H1 (cell line): ENCODE measurements at regions not wholly inside any gene's neighbourhood (a gene's known extent, or its start where the extent isn't known, plus 50 kb on each side); places are given as distances from the start of the nearest gene placed in this dataset.

Experiments
- CTCF ChIA-PET: fragments of 300-600 bp; sonication (Branson Sonifier 250); formaldehyde crosslinking; loops from one replicate; lab custom pipeline; 2021; ENCODE audit not compliant: partially characterized antibody; lab: Charles Lee
- POLR2A ChIA-PET: fragments of 300-600 bp; sonication (Branson Sonifier 250); formaldehyde crosslinking; loops from one replicate; lab custom pipeline; 2021; ENCODE audit warnings: inconsistent platforms; ENCODE audit not compliant: partially characterized antibody; lab: Charles Lee
- DNase-seq, 2 experiments: peaks; one replicate each; pipeline versions ENCODE4 v3.0.0 to v3.0.0-alpha.2; 2010 to 2022; ENCODE audit warnings: low spot score in 2 of 2, low read depth in 1 of 2, mixed read lengths in 1 of 2
- FAIRE-seq: peaks from 2 replicates; lab custom pipeline; 2011; peaks lifted over from hg19 to GRCh38; lab: Jason Lieb, UNC
- H2AFZ ChIP-seq: 2 replicates; pipeline ENCODE4 v1.8.1; 2012; ENCODE audit warnings: low read length, inconsistent platforms
- H2AK5ac ChIP-seq: 2 replicates; pipeline ENCODE4 v1.6.1; 2013; ENCODE audit warnings: low read depth, low read length
- H2BK120ac ChIP-seq: replicated peaks from 2 replicates; pipeline ENCODE3; 2013; ENCODE audit warnings: low read depth, low read length, inconsistent platforms
- H2BK12ac ChIP-seq: 2 replicates; pipeline ENCODE4 v1.6.1; 2013; ENCODE audit warnings: low read depth, low read length
- H2BK15ac ChIP-seq: 2 replicates; pipeline ENCODE4 v1.6.1; 2013; ENCODE audit warnings: low read length
- H2BK20ac ChIP-seq: 2 replicates; pipeline ENCODE4 v1.6.1; 2013; ENCODE audit warnings: low read length
- H2BK5ac ChIP-seq: 2 replicates; pipeline ENCODE4 v1.6.1; 2013; ENCODE audit warnings: low read depth, low read length
- H3K14ac ChIP-seq: 2 replicates; pipeline ENCODE4 v1.6.1; 2013; ENCODE audit warnings: inconsistent platforms; ENCODE audit not compliant: insufficient read length
- H3K18ac ChIP-seq: 2 replicates; pipeline ENCODE4 v1.6.1; 2013; ENCODE audit warnings: low read length; ENCODE audit errors: extremely low read depth
- H3K23ac ChIP-seq: 2 replicates; pipeline ENCODE4 v1.6.1; 2013; ENCODE audit warnings: inconsistent platforms; ENCODE audit not compliant: insufficient read length
- H3K23me2 ChIP-seq: 2 replicates; pipeline ENCODE4 v1.6.1; 2013; ENCODE audit warnings: low read depth, low read length
- H3K27ac ChIP-seq: 2 replicates; pipeline ENCODE4 v1.6.1; 2011; ENCODE audit warnings: low read depth, low read length, inconsistent platforms
- H3K27me3 ChIP-seq, 4 experiments: replicated peaks in 1 of 4; 1 replicate in 1 of 4; 2 replicates in 3 of 4; pipeline versions ENCODE4 v1.6.1 to v1.8.1; 2011 to 2013; ENCODE audit warnings: low read length in 3 of 4, mild to moderate bottlenecking in 3 of 4, inconsistent platforms in 2 of 4, mixed read lengths in 2 of 4, moderate library complexity in 1 of 4; ENCODE audit not compliant: control insufficient read depth in 3 of 4, insufficient read depth in 3 of 4; ENCODE audit errors: extremely low read depth in 1 of 4
- H3K36me3 ChIP-seq, 4 experiments: 2 replicates each; pipeline versions ENCODE4 v1.6.1 to v1.8.1; 2011 to 2013; ENCODE audit warnings: mild to moderate bottlenecking in 4 of 4, low read length in 3 of 4, moderate library complexity in 2 of 4, control low read depth in 1 of 4, inconsistent platforms in 1 of 4; ENCODE audit not compliant: insufficient read depth in 4 of 4, control insufficient read depth in 2 of 4
- H3K4ac ChIP-seq: replicated peaks from 2 replicates; pipeline ENCODE3; 2013; ENCODE audit warnings: low read length, low read depth, mixed read lengths, inconsistent platforms; ENCODE audit not compliant: insufficient read length
- H3K4me1 ChIP-seq, 4 experiments: replicated peaks in 1 of 4; 1 replicate in 1 of 4; 2 replicates in 3 of 4; pipeline versions ENCODE4 v1.6.1 to v1.8.1; 2011 to 2013; ENCODE audit warnings: low read length in 3 of 4, inconsistent platforms in 2 of 4, mixed read lengths in 1 of 4; ENCODE audit not compliant: insufficient read depth in 4 of 4, control insufficient read depth in 3 of 4
- H3K4me2 ChIP-seq, 2 experiments: 2 replicates each; pipeline versions ENCODE4 v1.6.1 to v1.8.1; 2011 to 2013; ENCODE audit warnings: low read depth in 2 of 2, low read length in 2 of 2, control low read depth in 1 of 2, inconsistent platforms in 1 of 2, mild to moderate bottlenecking in 1 of 2; ENCODE audit not compliant: insufficient read depth in 1 of 2
- H3K4me3 ChIP-seq, 4 experiments: fragments of 200-600, 300-600 bp in 1 of 4; sonication (generic), shearing (Covaris generic), sonication (Bioruptor Twin) in 1 of 4; 2 replicates each; pipeline versions ENCODE4 v1.5.1 to v1.8.1; 2011 to 2016; ENCODE audit warnings: low read length in 4 of 4, low read depth in 3 of 4, control low read depth in 2 of 4, inconsistent platforms in 2 of 4, mild to moderate bottlenecking in 2 of 4, mixed read lengths in 1 of 4, moderate library complexity in 1 of 4; ENCODE audit not compliant: insufficient read depth in 2 of 4; ENCODE audit errors: extremely low read depth in 1 of 4
- H3K56ac ChIP-seq: replicated peaks from 2 replicates; pipeline ENCODE3; 2013; ENCODE audit warnings: low read depth, mild to moderate bottlenecking, mixed read lengths, low read length, inconsistent platforms; ENCODE audit not compliant: insufficient read length
- H3K79me1 ChIP-seq: 2 replicates; pipeline ENCODE4 v1.6.1; 2013; ENCODE audit warnings: low read depth, low read length, control low read depth
- H3K79me2 ChIP-seq, 2 experiments: 2 replicates each; pipeline versions ENCODE4 v1.6.1 to v1.8.1; 2012 to 2013; ENCODE audit warnings: low read length in 2 of 2, mild to moderate bottlenecking in 2 of 2, inconsistent platforms in 1 of 2; ENCODE audit not compliant: insufficient read depth in 2 of 2, control insufficient read depth in 1 of 2
- H3K9ac ChIP-seq, 4 experiments: replicated peaks in 1 of 4; 1 replicate in 1 of 4; 2 replicates in 3 of 4; pipeline versions ENCODE4 v1.6.1 to v1.8.1; 2011 to 2013; ENCODE audit warnings: low read depth in 3 of 4, low read length in 3 of 4, control low read depth in 2 of 4, mild to moderate bottlenecking in 2 of 4, moderate library complexity in 2 of 4, inconsistent platforms in 1 of 4; ENCODE audit errors: extremely low read depth in 1 of 4
- H3K9me3 ChIP-seq, 2 experiments: 2 replicates each; pipeline versions ENCODE4 v1.6.1 to v1.8.1; 2012 to 2013; ENCODE audit warnings: mild to moderate bottlenecking in 2 of 2, moderate library complexity in 2 of 2, control low read depth in 1 of 2, inconsistent platforms in 1 of 2, low read depth in 1 of 2, low read length in 1 of 2, mixed read lengths in 1 of 2; ENCODE audit not compliant: insufficient read depth in 2 of 2
- H4K20me1 ChIP-seq, 2 experiments: replicated peaks in 1 of 2; 2 replicates each; pipeline versions ENCODE3 to v1.8.1; 2011 to 2013; ENCODE audit warnings: inconsistent platforms in 2 of 2, low read length in 2 of 2, mild to moderate bottlenecking in 1 of 2; ENCODE audit not compliant: insufficient read depth in 2 of 2, control insufficient read depth in 1 of 2
- H4K5ac ChIP-seq: 2 replicates; pipeline ENCODE4 v1.6.1; 2013; ENCODE audit warnings: low read length, low read depth, mixed read lengths, inconsistent platforms; ENCODE audit not compliant: insufficient read length
- H4K8ac ChIP-seq: 2 replicates; pipeline ENCODE4 v1.8.0; 2013; ENCODE audit warnings: mild to moderate bottlenecking, moderate library complexity, low read length, inconsistent platforms; ENCODE audit not compliant: insufficient read depth; ENCODE audit errors: extremely low read depth
- H4K91ac ChIP-seq: replicated peaks from 2 replicates; pipeline ENCODE3; 2013; ENCODE audit warnings: low read length, mixed read lengths, inconsistent platforms; ENCODE audit not compliant: insufficient read length
- CBX8 ChIP-seq: fragments of 300-800, 300-1000 bp; sonication (generic); IDR thresholded peaks from 2 replicates; pipeline ENCODE4 v1.7.1; 2016; ENCODE audit warnings: low read depth, low read length, borderline replicate concordance
- CEBPB ChIP-seq: IDR thresholded peaks from 2 replicates; pipeline ENCODE4 v1.6.1; 2012; ENCODE audit warnings: low read depth, low read length
- CTBP2 ChIP-seq: IDR thresholded peaks from 2 replicates; pipeline ENCODE4 v1.7.0; 2011; ENCODE audit warnings: borderline replicate concordance, mild to moderate bottlenecking, moderate library complexity, mixed read lengths, low read length; ENCODE audit not compliant: insufficient read depth, insufficient read length
- GABPA ChIP-seq: IDR thresholded peaks from 2 replicates; pipeline ENCODE4 v1.6.1; 2011; ENCODE audit warnings: mild to moderate bottlenecking, low read length, moderate library complexity, borderline replicate concordance; ENCODE audit not compliant: insufficient read depth
- JUN ChIP-seq: IDR thresholded peaks from 2 replicates; pipeline ENCODE4 v1.6.1; 2011; ENCODE audit warnings: low read depth, mild to moderate bottlenecking, improper control_type of control experiment, low read length
- NRF1 ChIP-seq: IDR thresholded peaks from 2 replicates; pipeline ENCODE4 v1.6.1; 2011; ENCODE audit warnings: mild to moderate bottlenecking, low read depth, low read length, improper control_type of control experiment
- POLR2A ChIP-seq, 2 experiments: IDR thresholded peaks; 1 replicate in 1 of 2; 2 replicates in 1 of 2; pipeline ENCODE4 v1.6.1; 2011; ENCODE audit warnings: low read depth in 2 of 2, low read length in 2 of 2, mild to moderate bottlenecking in 2 of 2; ENCODE audit errors: control extremely low read depth in 1 of 2
- RBBP5 ChIP-seq: IDR thresholded peaks from 2 replicates; pipeline ENCODE4 v1.7.1; 2012; ENCODE audit warnings: low read depth, mild to moderate bottlenecking, inconsistent platforms, low read length, moderate library complexity, borderline replicate concordance
- SAP30 ChIP-seq: fragments of 300-600 bp; sonication (generic); IDR thresholded peaks from 2 replicates; pipeline ENCODE4 v1.7.1; 2012; ENCODE audit warnings: low read length, moderate library complexity, mild to moderate bottlenecking, inconsistent platforms; ENCODE audit not compliant: insufficient read depth, insufficient replicate concordance

DNA sequence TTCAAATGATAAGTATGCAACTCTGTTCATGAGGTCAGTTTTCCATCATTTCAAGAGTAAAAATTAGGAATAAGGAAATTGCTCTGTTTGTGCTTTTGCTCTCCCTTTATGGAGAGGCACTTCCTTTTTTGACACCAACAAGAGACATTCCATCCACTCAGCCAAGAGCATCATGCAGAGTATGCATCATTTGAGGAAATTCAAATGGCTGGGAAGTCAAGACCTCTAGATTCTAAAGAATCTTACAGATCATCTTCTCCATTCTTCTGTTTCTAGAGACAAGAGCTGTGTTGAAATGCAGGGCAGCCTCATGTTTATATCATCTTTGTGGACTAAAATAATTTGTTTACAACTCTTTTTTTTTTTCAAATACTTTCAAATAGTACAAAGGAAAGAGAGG lies 669.4 kb downstream of the CDH11 start:
- H3K4ac ChIP-seq, result no peak overlapping the region
- no peak overlapping the region for H3K23ac ChIP-seq
- H3K36me3 ChIP-seq, result no peaks in the 10 kb centered on the region
- H3K27me3 ChIP-seq, result no peaks in the 10 kb centered on the region
- H4K20me1 ChIP-seq, result no peaks in the 10 kb centered on the region
- H2BK20ac ChIP-seq, result no peak overlapping the region
- no peaks in the 10 kb centered on the region for H3K79me2 ChIP-seq
- no peaks in the 10 kb centered on the region for H3K9me3 ChIP-seq
- H2AK5ac ChIP-seq, result no peak overlapping the region
- H2BK120ac ChIP-seq, result no peak overlapping the region
- FAIRE-seq (no peak), DNase-seq (no peak)
- no peak overlapping the region for H4K8ac ChIP-seq
- no peak overlapping the region for H3K9ac ChIP-seq
- no peak overlapping the region for H3K27ac ChIP-seq
- no peak overlapping the region for H3K14ac ChIP-seq
- CTCF ChIA-PET, result interaction anchor here (1.3 kb wide), 1 partner anchor 362 kb away, joined by 5 read pairs; no protein-coding TSS in a partner anchor
- no peak overlapping the region for H3K18ac ChIP-seq
- H3K56ac ChIP-seq, result no peak overlapping the region
- no peaks in the 10 kb centered on the region for H3K23me2 ChIP-seq
- no peak overlapping the region for H3K4me2 ChIP-seq
- H2BK15ac ChIP-seq, result no peak overlapping the region
- no peak overlapping the region for H2BK5ac ChIP-seq
- H2AFZ ChIP-seq, result no peak overlapping the region
- peaks cover 0 to 3% (median 1%) of the 10 kb centered on the region in 4 experiments; a peak in 2 of 7 replicates for H3K4me1 ChIP-seq
- no peak overlapping the region for H2BK12ac ChIP-seq
- H3K79me1 ChIP-seq, result no peaks in the 10 kb centered on the region
- H4K91ac ChIP-seq, result no peak overlapping the region
- POLR2A ChIA-PET, result no interaction called here
- no peak overlapping the region for H4K5ac ChIP-seq
- no peak overlapping the region for H3K4me3 ChIP-seq
- no peak for TF ChIP-seq SAP30
- TF ChIP-seq NRF1, result no peak
- TF ChIP-seq RBBP5, result no peak
- no peak for TF ChIP-seq GABPA
- no peak for TF ChIP-seq CBX8
- TF ChIP-seq POLR2A (IDR thresholded peaks at IDR 0.05; ENCODE audit: control extremely low read depth in 1 of 2, low read depth in 2 of 2, low read length in 2 of 2), result no peak
- TF ChIP-seq JUN, result no peak
- no peak for TF ChIP-seq CTBP2
- TF ChIP-seq CEBPB, result no peak
